NCI-H2029 (cell line): ENCODE measurements at regions not wholly inside any gene's neighbourhood (a gene's known extent, or its start where the extent isn't known, plus 50 kb on each side); places are given as distances from the start of the nearest gene placed in this dataset.

Experiments used
- DNase-seq: peaks from one replicate; lab custom pipeline; 2025; lab: John Stamatoyannopoulos, UW

- no peak for DNase-seq
Observed at GRCh38 chr1:244220410-244220809, 169.3 kb downstream of the ZBTB18 start.

GRCh38 chr1:244221991-244222390, 170.9 kb downstream of the ZBTB18 start:
- no peak for DNase-seq

- DNase-seq = no peak
Observed at GRCh38 chr1:244224487-244225430, 173.7 kb downstream of the ZBTB18 start.

GRCh38 chr1:244226435-244226834, 175.4 kb downstream of the ZBTB18 start:
- no peak for DNase-seq

GRCh38 chr1:244230470-244230869, 179.4 kb downstream of the ZBTB18 start:
- no peak for DNase-seq

GRCh38 chr1:244231193-244231571, 180.1 kb downstream of the ZBTB18 start:
- DNase-seq = no peak

GRCh38 chr1:244231572-244232315, 180.7 kb downstream of the ZBTB18 start:
- peak; percentile 79 for DNase-seq

GRCh38 chr1:244234009-244234643, 183.0 kb downstream of the ZBTB18 start:
- DNase-seq = no peak

GRCh38 chr1:244235157-244235556, 184.1 kb downstream of the ZBTB18 start:
- no peak for DNase-seq

GRCh38 chr1:244236101-244236500, 185.0 kb downstream of the ZBTB18 start:
- no peak for DNase-seq

GRCh38 chr1:244236721-244237120, 185.6 kb downstream of the ZBTB18 start:
- DNase-seq = no peak

GRCh38 chr1:244237445-244237844, 186.4 kb downstream of the ZBTB18 start:
- no peak for DNase-seq

GRCh38 chr1:244239261-244239770, 188.2 kb downstream of the ZBTB18 start:
- no peak for DNase-seq

- no peak for DNase-seq
Observed at GRCh38 chr1:244241438-244241837, 190.4 kb downstream of the ZBTB18 start.

GRCh38 chr1:244242446-244242845, 191.4 kb downstream of the ZBTB18 start:
- no peak for DNase-seq

- DNase-seq = no peak
Observed at GRCh38 chr1:244246334-244246733, 195.3 kb downstream of the ZBTB18 start.

GRCh38 chr1:244248426-244248825, 197.3 kb downstream of the ZBTB18 start:
- DNase-seq = no peak

- no peak for DNase-seq
Observed at GRCh38 chr1:244252211-244252610, 199.5 kb downstream of the ADSS2 start.

- DNase-seq = no peak
Observed at GRCh38 chr1:244254467-244254866, 197.2 kb downstream of the ADSS2 start.

- DNase-seq = no peak
Observed at GRCh38 chr1:244255426-244255965, 196.2 kb downstream of the ADSS2 start.

GRCh38 chr1:244256086-244256676, 195.5 kb downstream of the ADSS2 start:
- no peak for DNase-seq

- DNase-seq = no peak
Observed at GRCh38 chr1:244264163-244264562, 187.5 kb downstream of the ADSS2 start.
